ENCODE measurements at regions not wholly inside any gene's neighbourhood (a gene's known extent, or its start where the extent isn't known, plus 50 kb on each side); places are given as distances from the start of the nearest gene placed in this dataset.

DNA sequence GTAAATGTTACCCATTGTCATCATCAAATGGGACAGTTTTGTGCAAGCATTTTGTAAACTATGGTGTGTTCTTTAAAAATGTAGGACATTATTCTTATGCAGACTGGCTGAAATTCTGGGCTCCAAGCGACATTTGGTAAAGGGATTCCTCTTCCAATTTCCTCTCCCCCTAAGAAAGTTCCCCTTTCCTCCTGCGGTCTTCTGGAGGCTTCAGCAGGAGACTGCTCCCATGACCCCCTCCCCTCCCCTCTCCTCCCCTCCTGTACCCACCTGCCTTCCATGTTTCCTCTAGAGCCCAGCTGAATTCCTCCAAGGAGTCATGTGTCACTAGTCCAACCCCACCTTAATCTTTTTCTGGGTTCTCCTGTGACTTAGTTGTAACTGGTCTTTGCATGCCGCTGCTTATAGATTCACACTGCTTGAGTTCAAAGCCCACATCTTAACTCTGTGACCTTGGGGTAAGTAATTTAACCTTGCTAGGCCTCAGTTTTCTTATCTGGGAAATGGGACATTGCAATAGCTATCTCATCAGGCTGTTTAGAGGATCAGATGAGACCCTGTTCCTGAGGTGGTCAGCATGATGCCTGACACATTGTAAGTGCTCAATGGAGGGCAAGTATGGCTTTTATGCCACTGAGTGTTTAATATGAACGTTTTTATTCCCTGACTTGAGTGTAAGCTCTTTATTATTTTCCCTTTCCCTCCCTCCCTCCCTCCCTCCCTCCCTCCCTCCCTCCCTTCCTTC is 69.9 kb upstream of the WDR26 start:
- H3K4ac ChIP-seq (replicated peaks; ENCODE audit: insufficient read length, low read depth, low read length), result no peak overlapping the region
- H2AK5ac ChIP-seq (ENCODE audit: low read depth, low read length), result no peak overlapping the region
- peak overlapping the region; percentile 75 for H4K91ac ChIP-seq (replicated peaks; ENCODE audit: insufficient read length, low read length)
- H3K27me3 ChIP-seq (replicated peaks in 1 of 4; ENCODE audit: control insufficient read depth in 3 of 4, extremely low read depth in 1 of 4, insufficient read depth in 3 of 4, low read length in 3 of 4), result no peaks in the 10 kb centered on the region
- no peak overlapping the region for H3K27ac ChIP-seq (ENCODE audit: low read depth, low read length)
- H3K4me1 ChIP-seq (replicated peaks in 1 of 4; ENCODE audit: control insufficient read depth in 3 of 4, insufficient read depth in 4 of 4, low read length in 3 of 4), result peaks cover 20 to 30% (median 23%) of the 10 kb centered on the region in 4 experiments
- no peak overlapping the region for H2BK15ac ChIP-seq (ENCODE audit: low read length)
- H3K4me3 ChIP-seq (ENCODE audit: extremely low read depth in 1 of 4, insufficient read depth in 2 of 4, low read depth in 3 of 4, low read length in 4 of 4), result no peak overlapping the region
- H3K79me2 ChIP-seq (ENCODE audit: control insufficient read depth in 1 of 2, insufficient read depth in 2 of 2, low read length in 2 of 2), result no peaks in the 10 kb centered on the region
- WGBS, 2 experiments (ENCODE audit: extremely low coverage in 1 of 2, insufficient coverage in 1 of 2, insufficient read length in 1 of 2, insufficient replicate concordance in 2 of 2, low coverage in 1 of 2, low lambda C conversion rate in 2 of 2, missing lambda C conversion rate in 1 of 2), result 76% methylated on average over 3 of the region's 4 CpGs; no CpG with 5 or more reads in 1 of the 2 experiments
- peak overlapping the region; percentile 98; the same call in 1 of the 2 replicates for H2BK12ac ChIP-seq (ENCODE audit: low read depth, low read length)
- no peak for FAIRE-seq
- CTCF ChIA-PET (ENCODE audit: partially characterized antibody), result interaction anchor here (1.1 to 2.4 kb wide), 7 partner anchors 9 to 418 kb away, joined by 3 to 11 read pairs (median 5); no protein-coding TSS in a partner anchor
- peak overlapping the region; percentile 100 for H2BK20ac ChIP-seq (ENCODE audit: low read length)
- H2BK120ac ChIP-seq (replicated peaks; ENCODE audit: low read depth, low read length), result peak overlapping the region; percentile 63
- no peak overlapping the region for H3K14ac ChIP-seq (ENCODE audit: insufficient read length)
- H3K4me2 ChIP-seq (ENCODE audit: insufficient read depth in 1 of 2, low read depth in 2 of 2, low read length in 2 of 2), result no peak overlapping the region; a peak in 1 of 4 replicates
- no peaks in the 10 kb centered on the region for H3K9me3 ChIP-seq (ENCODE audit: insufficient read depth in 2 of 2, low read depth in 1 of 2, low read length in 1 of 2)
- no peaks in the 10 kb centered on the region for H4K20me1 ChIP-seq (replicated peaks in 1 of 2; ENCODE audit: control insufficient read depth in 1 of 2, insufficient read depth in 2 of 2, low read length in 2 of 2)
- H2BK5ac ChIP-seq (ENCODE audit: low read depth, low read length), result peak overlapping the region; percentile 76; the same call in 1 of the 2 replicates
- H3K36me3 ChIP-seq (ENCODE audit: control insufficient read depth in 2 of 4, insufficient read depth in 4 of 4, low read length in 3 of 4), result no peaks in the 10 kb centered on the region
- no peak overlapping the region for H3K23ac ChIP-seq (ENCODE audit: insufficient read length)
- DNase-seq (ENCODE audit: low read depth in 1 of 2, low spot score in 2 of 2), result no peak
- H3K23me2 ChIP-seq (ENCODE audit: low read depth, low read length), result no peaks in the 10 kb centered on the region
- no peak overlapping the region for H4K8ac ChIP-seq (ENCODE audit: extremely low read depth, insufficient read depth, low read length)
- POLR2A ChIA-PET (ENCODE audit: partially characterized antibody), result interaction anchor here (1.3 kb wide), 1 partner anchor 13 kb away, joined by 3 read pairs; no protein-coding TSS in a partner anchor
- H2AFZ ChIP-seq (ENCODE audit: low read length), result no peak overlapping the region
- peak overlapping the region; percentile 9; the same call in 1 of the 2 replicates for H3K18ac ChIP-seq (ENCODE audit: extremely low read depth, low read length)
- no peaks in the 10 kb centered on the region for H3K79me1 ChIP-seq (ENCODE audit: low read depth, low read length)
- H4K5ac ChIP-seq (ENCODE audit: insufficient read length, low read depth, low read length), result no peak overlapping the region
- H3K56ac ChIP-seq (replicated peaks; ENCODE audit: insufficient read length, low read depth, low read length), result no peak overlapping the region
- H3K9ac ChIP-seq (replicated peaks in 1 of 4; ENCODE audit: extremely low read depth in 1 of 4, low read depth in 3 of 4, low read length in 3 of 4), result no peak overlapping the region
- TF ChIP-seq HDAC2 (IDR thresholded peaks at IDR 0.05; ENCODE audit: borderline replicate concordance in 1 of 2, low read depth in 2 of 2, low read length in 2 of 2) (peak in 1 of 2 experiments; percentile 93; a peak in 2 of 4 replicates), SIX5 (IDR thresholded peaks at IDR 0.05; ENCODE audit: low read depth, low read length) (no peak), EP300 (IDR thresholded peaks at IDR 0.05; ENCODE audit: borderline replicate concordance in 1 of 2, low read depth in 2 of 2, low read length in 2 of 2) (no peak), ZNF274 (IDR thresholded peaks at IDR 0.05; ENCODE audit: borderline replicate concordance, extremely low read depth, low read length) (no peak), MAFK (IDR thresholded peaks at IDR 0.05; ENCODE audit: low read depth, low read length) (no peak), RNF2 (IDR thresholded peaks at IDR 0.05; ENCODE audit: borderline replicate concordance, low read depth, low read length, missing control alignments, poor library complexity, severe bottlenecking) (no peak), KDM1A (IDR thresholded peaks at IDR 0.05; ENCODE audit: borderline replicate concordance, low read length) (peak; percentile 95), POLR2AphosphoS5 (IDR thresholded peaks at IDR 0.05; ENCODE audit: low read depth, low read length) (no peak), ASH2L (IDR thresholded peaks at IDR 0.05; ENCODE audit: low read length) (no peak), CHD2 (IDR thresholded peaks at IDR 0.05; ENCODE audit: low read length) (no peak)
- TF ChIP-seq, protein P1, sequence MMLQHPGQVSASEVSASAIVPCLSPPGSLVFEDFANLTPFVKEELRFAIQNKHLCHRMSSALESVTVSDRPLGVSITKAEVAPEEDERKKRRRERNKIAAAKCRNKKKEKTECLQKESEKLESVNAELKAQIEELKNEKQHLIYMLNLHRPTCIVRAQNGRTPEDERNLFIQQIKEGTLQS (IDR thresholded peaks at IDR 0.05; ENCODE audit: insufficient read depth, low read depth, low read length), result no peak

All from H1 (cell line).